ENCODE measurements at regions not wholly inside any gene's neighbourhood (a gene's known extent, or its start where the extent isn't known, plus 50 kb on each side); places are given as distances from the start of the nearest gene placed in this dataset.

- DNase-seq (ENCODE audit: low read depth in 2 of 2) = no peak
These were observed 178.7 kb downstream of the CHD9NB start for GRCh38 chr16:52874042-52874441.

- DNase-seq (ENCODE audit: low read depth in 2 of 2) = no peak
These were observed 180.0 kb downstream of the CHD9NB start for GRCh38 chr16:52872731-52873130.

GRCh38 chr16:52871481-52871880 is 181.2 kb downstream of the CHD9NB start:
- no peak for DNase-seq (ENCODE audit: low read depth in 2 of 2)

GRCh38 chr16:52869243-52869642 is 183.5 kb downstream of the CHD9NB start:
- DNase-seq (ENCODE audit: low read depth in 2 of 2) = no peak

- no peak for DNase-seq (ENCODE audit: low read depth in 2 of 2)
These were observed 189.7 kb downstream of the CHD9NB start for GRCh38 chr16:52863000-52863399.

- DNase-seq (ENCODE audit: low read depth in 2 of 2) = no peak
These were observed 191.1 kb downstream of the CHD9NB start for GRCh38 chr16:52861614-52862022.

- no peak for DNase-seq (ENCODE audit: low read depth in 2 of 2)
These were observed 197.2 kb downstream of the CHD9NB start for GRCh38 chr16:52855463-52855862.

- DNase-seq (ENCODE audit: low read depth in 2 of 2) = no peak
These were observed 199.7 kb downstream of the CHD9NB start for GRCh38 chr16:52852978-52853377.

- no peak for DNase-seq (ENCODE audit: low read depth in 2 of 2)
These were observed 201.4 kb downstream of the CHD9NB start for GRCh38 chr16:52851211-52851740.

- no peak for DNase-seq (ENCODE audit: low read depth in 2 of 2)
These were observed 209.3 kb downstream of the CHD9NB start for GRCh38 chr16:52843381-52843780.

GRCh38 chr16:52837251-52837650 is 215.4 kb downstream of the CHD9NB start:
- DNase-seq (ENCODE audit: low read depth in 2 of 2) = no peak

- no peak for DNase-seq (ENCODE audit: low read depth in 2 of 2)
These were observed 217.8 kb downstream of the CHD9NB start for GRCh38 chr16:52834736-52835465.

GRCh38 chr16:52832771-52833170 is 219.9 kb downstream of the CHD9NB start:
- no peak for DNase-seq (ENCODE audit: low read depth in 2 of 2)

- no peak for DNase-seq (ENCODE audit: low read depth in 2 of 2)
These were observed 225.2 kb downstream of the CHD9NB start for GRCh38 chr16:52827456-52827855.

- DNase-seq (ENCODE audit: low read depth in 2 of 2) = no peak
These were observed 226.8 kb downstream of the CHD9NB start for GRCh38 chr16:52825892-52826291.

- no peak for DNase-seq (ENCODE audit: low read depth in 2 of 2)
These were observed 232.9 kb downstream of the CHD9NB start for GRCh38 chr16:52819808-52820207.

GRCh38 chr16:52819405-52819804 is 233.3 kb downstream of the CHD9NB start:
- DNase-seq (ENCODE audit: low read depth in 2 of 2) = no peak

GRCh38 chr16:52817696-52818095 is 235.0 kb downstream of the CHD9NB start:
- no peak for DNase-seq (ENCODE audit: low read depth in 2 of 2)

- no peak for DNase-seq (ENCODE audit: low read depth in 2 of 2)
These were observed 235.7 kb downstream of the CHD9NB start for GRCh38 chr16:52816993-52817392.

GRCh38 chr16:52812678-52813556 is 239.8 kb downstream of the CHD9NB start:
- no peak for DNase-seq (ENCODE audit: low read depth in 2 of 2)

- DNase-seq (ENCODE audit: low read depth in 2 of 2) = no peak
These were observed 247.0 kb downstream of the CHD9NB start for GRCh38 chr16:52805559-52806168.

- DNase-seq (ENCODE audit: low read depth in 2 of 2) = no peak
These were observed 252.3 kb downstream of the CHD9NB start for GRCh38 chr16:52800432-52800831.

All from activated CD4-positive, alpha-beta T cell treated with anti-CD3 and anti-CD28 coated beads for 24 hours (primary cell).